ENCODE measurements at regions not wholly inside any gene's neighbourhood (a gene's known extent, or its start where the extent isn't known, plus 50 kb on each side); places are given as distances from the start of the nearest gene placed in this dataset.

DNA sequence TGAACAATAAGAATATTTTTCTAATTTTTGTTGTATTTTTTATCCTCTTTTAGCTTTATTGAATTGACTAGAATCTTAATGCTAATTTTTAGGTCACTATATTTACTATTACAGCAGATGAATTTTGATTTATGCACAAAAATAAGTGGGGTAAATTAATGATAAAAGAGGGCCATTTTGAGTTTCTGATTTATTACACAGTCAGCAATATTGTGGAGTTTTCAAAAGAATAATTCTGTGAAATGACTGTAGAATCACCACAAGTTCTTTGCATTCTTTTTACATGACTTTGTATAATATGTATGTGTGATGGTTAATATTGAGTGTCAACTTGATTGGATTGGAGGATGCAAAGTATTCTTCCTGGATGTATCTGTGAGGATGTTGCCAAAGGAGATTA is 812.4 kb upstream of the DPPA4 start:
- no peak for DNase-seq (ENCODE audit: low read depth, low spot score)
- H3K4me3 ChIP-seq (ENCODE audit: low read length), result no peak overlapping the region

DNA sequence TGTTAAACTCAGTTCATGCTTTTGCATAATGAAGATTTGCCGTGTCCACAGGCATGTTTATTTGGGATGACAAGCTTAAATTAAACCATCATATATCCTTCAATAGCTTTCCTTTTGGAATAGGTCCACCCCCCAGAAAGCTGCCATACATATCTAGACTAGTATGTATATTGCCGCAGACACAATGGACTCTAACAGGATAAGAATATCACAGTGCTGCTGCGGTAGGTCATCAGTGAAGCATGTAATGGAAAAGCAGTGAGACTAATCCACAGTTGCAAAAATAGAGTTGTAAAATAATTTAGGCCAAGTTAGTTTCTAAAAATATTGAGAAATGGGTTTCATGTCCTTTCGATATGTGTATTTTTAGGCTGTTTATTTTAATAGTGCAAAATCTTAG is 819.9 kb upstream of the DPPA4 start:
- no peak for DNase-seq (ENCODE audit: low read depth, low spot score)
- no peak overlapping the region for H3K4me3 ChIP-seq (ENCODE audit: low read length)

DNA sequence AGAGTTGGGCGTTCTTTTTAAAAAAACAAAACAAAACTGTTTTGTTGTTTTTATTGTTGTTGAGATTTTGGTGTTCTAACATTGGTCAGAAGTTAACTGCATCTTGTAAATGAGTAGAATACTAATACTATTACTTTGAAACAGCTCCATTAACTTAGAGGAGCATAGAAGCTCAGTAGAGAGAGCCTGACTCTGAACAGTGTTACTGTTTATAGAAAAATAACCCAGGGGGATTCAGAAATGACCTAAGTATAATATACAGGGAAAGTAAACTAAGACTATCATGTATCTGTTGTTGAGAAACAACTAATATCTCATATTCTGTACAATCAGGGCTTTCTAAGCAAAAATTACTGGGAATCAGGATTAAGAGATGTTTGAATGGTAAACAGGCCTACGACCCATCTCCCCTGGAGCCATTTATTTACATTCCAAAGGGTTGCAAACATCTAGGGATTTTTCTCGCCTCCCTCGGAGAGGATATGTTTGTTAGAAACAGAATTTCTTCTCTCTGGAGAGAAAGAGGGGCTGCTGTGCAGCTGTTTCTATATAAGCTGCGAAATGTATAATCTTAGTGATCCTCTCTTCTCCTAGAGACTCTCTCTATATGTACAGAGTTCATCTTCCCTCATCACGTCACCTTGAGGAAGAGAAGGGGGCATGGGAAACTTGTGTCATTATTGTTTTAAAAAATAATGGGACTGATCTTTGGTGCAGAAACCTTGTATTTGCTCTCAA is 827.5 kb upstream of the DPPA4 start:
- DNase-seq (ENCODE audit: low read depth, low spot score), result no peak

DNA sequence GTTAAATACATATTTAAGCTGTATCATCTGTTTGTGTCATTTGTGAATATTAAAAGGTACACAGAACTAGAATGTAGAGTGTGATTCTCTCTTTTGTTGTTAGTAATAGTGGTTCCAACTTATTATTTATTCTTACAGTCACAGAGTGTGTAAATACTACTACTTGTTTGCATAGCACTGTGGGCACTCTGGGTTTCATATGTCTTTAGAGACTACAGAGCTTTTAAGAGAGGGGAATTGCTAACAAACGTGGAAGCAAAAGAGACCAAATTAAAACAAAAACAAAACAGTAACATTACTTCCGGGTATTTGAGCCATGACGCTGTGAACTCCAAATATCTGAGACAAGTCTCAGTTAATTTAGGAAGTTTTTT is 828.0 kb upstream of the DPPA4 start:
- H3K4me3 ChIP-seq (ENCODE audit: low read length), result no peak overlapping the region
- DNase-seq (ENCODE audit: low read depth, low spot score), result no peak

More for the DNA sequence above, 827.5 kb upstream of the DPPA4 start:
- H3K4me3 ChIP-seq (ENCODE audit: low read length), result no peak overlapping the region

DNA sequence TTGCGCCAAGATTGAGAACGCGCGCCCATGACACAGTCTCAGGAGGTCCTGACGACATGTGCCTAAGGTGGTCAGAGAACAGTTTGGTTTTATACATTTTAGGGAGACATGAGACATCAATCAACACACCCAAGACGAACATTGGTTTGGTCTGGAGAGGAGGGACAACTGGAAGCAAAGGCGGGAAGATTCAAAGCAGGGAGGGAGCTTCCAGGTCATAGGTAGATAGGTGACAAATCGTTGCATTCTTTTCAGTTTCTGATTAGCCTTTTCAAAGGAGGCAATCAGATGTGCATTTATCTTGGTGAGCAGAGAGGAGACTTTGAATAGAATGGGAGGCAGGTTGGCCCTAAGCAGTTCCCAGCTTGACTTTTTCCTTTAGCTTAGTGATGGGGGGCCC is 828.4 kb upstream of the DPPA4 start:
- H3K4me3 ChIP-seq (ENCODE audit: low read length), result no peak overlapping the region
- no peak for DNase-seq (ENCODE audit: low read depth, low spot score)

DNA sequence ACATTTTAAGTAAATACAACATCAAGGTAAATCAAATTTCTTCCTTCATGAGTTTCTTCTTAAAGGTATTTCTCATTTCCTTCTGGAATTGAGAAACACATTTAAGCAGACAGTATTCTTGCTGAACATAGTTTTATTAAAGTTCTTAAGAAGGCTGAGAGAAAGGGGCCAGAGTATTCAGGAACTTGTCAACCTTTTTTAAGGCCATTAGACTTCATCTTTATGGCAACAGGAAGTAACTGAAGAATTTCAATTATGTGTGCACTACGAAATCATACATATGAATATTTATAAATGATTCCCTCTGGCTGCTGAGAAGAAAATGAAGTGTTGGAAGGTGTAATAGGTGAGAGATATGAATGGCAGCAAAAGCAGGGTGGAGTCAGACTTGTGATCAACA is 829.4 kb upstream of the DPPA4 start:
- no peak for DNase-seq (ENCODE audit: low read depth, low spot score)

DNA sequence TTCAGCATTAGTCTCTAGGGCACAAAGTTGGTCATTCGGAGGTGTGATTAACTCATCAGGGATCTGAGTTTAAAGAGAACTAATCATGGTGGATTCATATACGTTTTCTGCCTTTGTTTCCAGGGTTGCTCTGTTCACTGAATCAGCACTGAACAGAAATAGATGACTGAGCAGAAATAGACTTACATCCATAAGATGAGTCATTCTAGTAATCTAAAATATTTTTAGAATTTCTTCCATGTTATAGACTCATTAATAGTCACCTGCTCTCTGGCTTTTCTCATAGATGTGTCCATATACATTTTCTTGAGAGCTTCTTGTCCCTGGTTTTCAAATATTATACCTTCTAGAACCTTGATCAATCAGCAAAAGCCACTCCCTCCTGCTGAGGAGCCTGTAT is 837.6 kb upstream of the DPPA4 start:
- DNase-seq (ENCODE audit: low read depth, low spot score), result no peak
- H3K4me3 ChIP-seq (ENCODE audit: low read length), result no peak overlapping the region

More for the DNA sequence above, 829.4 kb upstream of the DPPA4 start:
- H3K4me3 ChIP-seq (ENCODE audit: low read length), result no peak overlapping the region

DNA sequence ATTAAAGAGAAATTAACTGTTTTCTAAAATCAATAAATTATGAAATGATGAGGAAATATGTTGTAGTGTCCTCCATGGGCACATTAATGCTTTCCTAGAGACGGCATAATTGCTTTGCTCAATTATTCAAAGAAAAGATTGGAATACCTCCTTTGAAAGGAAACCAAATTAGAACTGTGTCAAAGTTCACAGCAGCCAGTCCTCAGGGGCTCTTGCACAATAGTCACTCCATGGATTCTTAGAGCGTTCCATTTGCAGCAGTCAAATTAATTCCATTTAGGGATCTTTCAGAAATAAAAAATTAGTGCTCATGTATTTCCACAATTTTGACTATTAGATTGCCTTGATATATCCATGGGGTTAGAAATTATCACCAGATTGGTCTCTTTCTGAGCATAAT is 841.6 kb upstream of the DPPA4 start:
- H3K4me3 ChIP-seq (ENCODE audit: low read length), result no peak overlapping the region
- DNase-seq (ENCODE audit: low read depth, low spot score), result no peak

DNA sequence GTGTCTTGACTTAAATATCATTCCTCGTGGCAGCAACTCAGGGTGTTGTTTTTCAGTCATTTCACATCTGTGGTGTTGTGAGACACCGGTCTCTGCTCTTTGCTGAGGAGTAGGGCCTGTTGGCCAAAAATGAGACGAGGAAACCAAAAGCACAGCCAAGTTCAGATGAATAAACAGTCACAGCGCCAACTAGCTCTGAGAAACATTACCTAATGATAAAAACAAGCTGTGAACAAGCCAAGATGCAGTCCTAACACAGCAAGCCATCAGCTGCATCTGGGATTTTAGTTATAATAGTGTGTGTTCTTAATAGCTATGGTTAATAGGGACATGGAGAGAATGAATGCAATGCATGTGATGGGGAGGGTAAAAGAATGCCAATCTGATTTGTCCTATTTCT is 843.4 kb upstream of the DPPA4 start:
- DNase-seq (ENCODE audit: low read depth, low spot score), result no peak
- H3K4me3 ChIP-seq (ENCODE audit: low read length), result no peak overlapping the region

DNA sequence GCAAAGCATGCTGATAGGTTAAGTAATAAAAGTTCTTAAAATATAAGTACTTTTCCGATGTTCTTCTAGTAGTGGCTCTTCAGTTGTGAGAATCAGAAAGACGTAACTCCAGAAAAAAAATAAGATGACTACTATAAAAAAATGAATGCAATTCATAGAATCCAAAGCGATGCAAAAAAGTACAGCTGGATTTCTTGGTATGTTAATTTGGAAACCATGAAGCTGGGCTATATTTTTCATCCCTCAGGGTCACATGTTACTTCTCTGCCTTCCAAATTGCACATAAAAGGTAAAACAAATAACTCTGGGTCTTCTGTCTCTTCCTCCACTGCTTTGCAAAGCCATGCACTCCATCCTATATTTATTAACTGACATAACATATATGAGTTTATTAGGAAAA is 843.9 kb upstream of the DPPA4 start:
- H3K4me3 ChIP-seq (ENCODE audit: low read length), result no peak overlapping the region
- no peak for DNase-seq (ENCODE audit: low read depth, low spot score)

DNA sequence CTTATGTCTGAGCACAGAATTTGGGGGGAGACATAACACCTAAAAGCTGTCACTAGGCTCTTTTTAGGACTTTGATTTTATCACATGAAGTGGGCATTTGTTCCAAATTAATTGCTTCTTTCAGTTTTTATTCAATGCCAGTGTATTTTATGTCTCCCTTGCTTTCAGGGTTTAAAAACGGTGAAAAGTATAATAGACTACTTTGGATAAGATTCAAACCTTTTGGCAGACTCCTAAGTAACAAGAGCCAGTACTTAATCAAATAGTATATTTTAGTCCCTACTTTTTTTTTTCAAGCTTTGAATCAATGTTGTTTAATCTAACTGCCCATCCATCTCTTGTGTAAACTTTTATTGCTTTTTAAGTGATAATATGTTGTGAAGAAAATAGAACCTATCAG is 847.2 kb upstream of the DPPA4 start:
- no peak for DNase-seq (ENCODE audit: low read depth, low spot score)

DNA sequence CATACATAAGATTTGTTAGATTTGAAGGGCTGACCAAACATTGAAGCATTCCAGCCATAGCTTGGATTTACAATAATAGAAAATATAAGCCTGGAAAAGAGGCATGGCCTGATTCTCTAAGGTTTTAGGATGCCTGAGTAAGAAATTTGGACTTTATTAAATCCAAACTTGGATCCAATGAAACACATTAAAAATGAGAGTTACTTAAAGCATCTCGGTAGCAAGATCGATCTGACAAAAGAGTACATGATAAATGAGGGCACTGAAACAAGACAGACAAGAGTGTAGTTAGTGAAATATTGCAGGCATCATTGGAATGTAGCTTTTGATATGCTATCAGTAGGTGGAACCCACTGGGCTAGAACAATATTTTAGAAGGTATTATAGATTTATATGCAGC is 855.7 kb upstream of the DPPA4 start:
- H3K4me3 ChIP-seq (ENCODE audit: low read length), result no peak overlapping the region
- no peak for DNase-seq (ENCODE audit: low read depth, low spot score)

More for the DNA sequence above, 847.2 kb upstream of the DPPA4 start:
- H3K4me3 ChIP-seq (ENCODE audit: low read length), result no peak overlapping the region

DNA sequence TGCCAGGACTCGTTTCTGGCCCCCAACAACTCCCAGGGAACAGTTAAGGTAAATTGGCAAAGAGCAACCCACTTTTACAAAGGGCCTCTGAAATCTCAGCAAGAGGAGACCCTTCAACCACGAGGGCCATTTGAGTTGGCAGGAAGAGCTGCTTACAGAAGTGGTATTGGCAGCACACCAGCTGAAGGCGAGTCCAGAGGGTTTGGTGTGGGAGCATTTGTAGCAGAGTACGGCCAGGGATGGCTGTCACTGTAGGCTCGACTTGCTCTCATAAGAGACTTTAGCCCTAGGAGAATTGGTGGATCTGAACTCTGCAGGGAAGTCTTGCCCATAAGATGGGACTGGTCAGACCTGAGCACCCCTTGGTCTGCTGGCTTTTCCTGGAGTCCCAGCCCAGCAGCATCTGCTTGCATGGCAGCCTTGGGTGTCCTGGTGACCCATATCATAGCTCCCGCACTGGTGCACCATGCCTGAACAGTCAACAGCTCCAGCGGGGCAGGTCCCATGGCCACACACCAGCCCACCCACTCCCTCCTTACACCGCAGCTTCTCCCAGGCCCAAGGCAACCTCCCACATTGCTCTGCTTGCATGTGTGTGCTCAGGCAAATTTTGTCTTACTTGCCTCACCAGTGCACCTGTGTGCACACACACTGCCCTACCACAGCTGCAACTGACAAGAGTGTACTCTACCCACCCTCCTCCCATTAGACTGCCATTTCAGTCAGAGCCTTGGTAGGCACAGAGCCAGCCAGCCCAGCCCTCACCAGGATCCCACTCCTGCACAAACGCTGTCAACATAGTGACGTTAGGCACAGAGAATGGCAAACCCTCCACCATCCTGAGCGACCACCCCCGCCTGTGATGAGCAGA is 861.6 kb upstream of the DPPA4 start:
- no peak overlapping the region for H3K4me3 ChIP-seq (ENCODE audit: low read length)
- no peak for DNase-seq (ENCODE audit: low read depth, low spot score)

DNA sequence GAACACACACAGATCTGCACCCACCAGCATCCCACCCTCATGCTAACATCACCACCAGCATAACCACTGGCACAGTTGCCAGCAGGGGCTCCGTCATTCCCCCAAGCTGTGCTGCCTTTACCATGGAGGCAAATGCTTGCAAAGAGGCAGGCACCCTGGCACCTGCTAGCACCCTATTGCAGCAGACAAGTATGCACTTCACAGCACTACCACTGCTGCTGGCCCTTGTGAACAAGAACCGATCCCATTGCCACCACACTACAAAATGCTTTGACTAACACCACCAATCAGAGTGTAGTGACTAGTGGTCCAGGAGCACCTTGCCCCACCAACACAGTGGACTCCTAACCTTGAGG is 862.2 kb upstream of the DPPA4 start:
- H3K4me3 ChIP-seq (ENCODE audit: low read length), result no peak overlapping the region
- no peak for DNase-seq (ENCODE audit: low read depth, low spot score)

DNA sequence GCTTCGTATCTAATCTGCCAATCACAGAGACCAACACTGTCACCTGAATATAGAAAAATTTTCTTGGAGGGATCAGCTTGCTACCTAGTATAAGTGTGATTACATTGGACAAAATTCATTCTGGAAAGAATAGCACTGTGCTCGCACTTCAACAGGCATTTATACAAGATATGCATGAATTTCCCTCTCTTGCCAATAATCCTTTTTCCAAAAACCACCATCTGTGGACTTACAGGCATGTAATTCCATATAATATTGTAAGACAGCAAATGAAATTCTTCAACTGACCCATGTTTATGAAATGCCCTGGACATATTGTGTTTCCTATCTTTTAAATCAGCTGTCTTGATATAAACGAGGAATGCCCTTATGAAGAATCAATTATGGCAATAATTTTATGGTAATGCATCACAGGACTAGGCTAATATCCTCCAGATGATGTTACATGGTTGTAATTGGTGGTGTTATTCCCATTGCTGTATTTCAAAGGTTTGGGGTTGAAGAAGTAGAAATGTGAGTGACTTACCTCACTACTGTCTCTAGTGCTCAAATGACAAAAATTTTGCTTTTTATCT is 861.4 kb upstream of the NECTIN3 start:
- no peak for DNase-seq (ENCODE audit: low read depth, low spot score)
- H3K4me3 ChIP-seq (ENCODE audit: low read length), result no peak overlapping the region

DNA sequence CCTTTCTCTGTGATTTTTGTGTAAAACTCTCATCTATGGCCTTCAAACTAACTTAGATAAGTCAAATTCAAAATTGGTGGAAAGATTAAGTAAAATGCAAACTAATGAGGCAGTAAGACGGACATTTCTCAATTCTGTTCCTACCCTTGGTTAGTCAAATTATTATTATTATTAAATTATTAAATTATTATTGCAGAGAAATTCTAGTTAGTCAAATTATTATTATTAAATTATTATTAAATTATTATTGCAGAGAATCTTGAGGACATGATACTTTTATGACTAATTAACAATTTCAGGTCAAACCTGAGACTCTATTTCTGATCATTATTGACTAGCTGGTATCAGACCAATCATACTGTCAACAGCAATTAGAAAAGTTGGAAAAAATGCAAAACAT is 845.0 kb upstream of the NECTIN3 start:
- H3K4me3 ChIP-seq (ENCODE audit: low read length), result no peak overlapping the region
- DNase-seq (ENCODE audit: low read depth, low spot score), result no peak

DNA sequence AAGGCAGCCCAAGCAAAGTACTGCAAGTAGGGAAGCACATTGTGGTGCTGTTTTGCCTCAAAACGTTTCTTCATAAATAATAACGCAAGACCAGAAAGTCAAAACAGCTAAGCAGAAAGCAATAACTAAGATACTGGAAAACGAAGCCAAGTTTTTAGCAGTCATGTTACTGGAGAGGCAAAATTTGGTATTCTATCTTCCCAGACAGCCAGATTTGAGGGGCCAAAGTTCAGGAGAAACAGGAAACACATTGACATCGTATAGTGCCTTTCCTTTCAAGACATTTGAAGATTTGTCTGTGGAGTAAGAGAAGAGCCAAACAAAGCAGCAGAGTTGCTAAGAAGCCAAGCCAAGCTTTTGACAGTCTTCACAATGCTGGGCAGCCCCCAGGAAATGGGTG is 843.6 kb upstream of the NECTIN3 start:
- H3K4me3 ChIP-seq (ENCODE audit: low read length), result no peak overlapping the region
- DNase-seq (ENCODE audit: low read depth, low spot score), result no peak

DNA sequence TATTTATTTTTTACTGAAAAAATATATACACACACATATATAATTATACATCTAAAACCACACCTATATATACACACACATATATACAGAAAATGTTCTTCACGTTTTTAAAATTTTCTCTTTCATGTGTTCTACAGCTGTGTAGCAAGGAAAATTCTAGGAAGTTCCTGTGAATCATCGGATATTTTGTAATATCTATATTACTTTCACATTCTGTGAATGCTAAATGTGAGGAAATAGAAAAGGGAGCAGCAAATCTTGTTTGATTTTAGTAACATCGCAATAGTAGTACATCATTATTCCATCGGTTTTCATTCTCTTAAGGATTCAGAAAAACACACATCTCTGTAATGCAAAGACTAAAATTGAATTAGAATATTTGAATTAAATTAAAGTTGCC is 836.8 kb upstream of the NECTIN3 start:
- DNase-seq (ENCODE audit: low read depth, low spot score), result no peak

DNA sequence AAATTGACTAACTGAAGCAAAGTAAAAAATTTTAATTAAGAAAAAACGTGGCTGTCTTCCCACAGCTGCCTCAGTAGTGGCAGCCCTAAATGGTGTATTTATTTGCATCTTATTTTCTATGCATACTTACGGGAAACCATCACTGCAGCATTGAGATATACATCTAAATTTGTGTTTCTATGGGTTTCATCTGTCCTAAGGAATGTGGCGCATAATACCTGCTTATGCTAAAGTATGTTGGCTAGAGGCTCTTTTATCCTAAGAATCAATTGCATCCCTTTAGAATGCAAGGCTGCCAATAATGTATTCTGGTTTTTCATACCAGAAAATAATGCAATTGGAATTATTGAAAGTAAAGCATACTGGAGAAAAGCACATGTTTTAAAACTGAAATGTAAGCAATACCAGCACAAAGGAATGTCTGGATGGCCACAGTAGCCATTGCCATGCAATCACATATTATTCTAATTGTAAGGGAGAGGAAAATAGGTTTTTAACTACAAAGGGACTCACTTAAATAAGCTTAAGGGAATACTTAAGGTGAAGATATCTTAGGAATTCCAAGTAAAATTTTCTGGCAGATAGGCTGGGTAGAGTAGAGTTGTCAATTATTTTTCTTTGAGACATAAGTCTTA is 834.5 kb upstream of the NECTIN3 start:
- DNase-seq (ENCODE audit: low read depth, low spot score), result no peak
- no peak overlapping the region for H3K4me3 ChIP-seq (ENCODE audit: low read length)

More for the DNA sequence above, 836.8 kb upstream of the NECTIN3 start:
- H3K4me3 ChIP-seq (ENCODE audit: low read length), result no peak overlapping the region

DNA sequence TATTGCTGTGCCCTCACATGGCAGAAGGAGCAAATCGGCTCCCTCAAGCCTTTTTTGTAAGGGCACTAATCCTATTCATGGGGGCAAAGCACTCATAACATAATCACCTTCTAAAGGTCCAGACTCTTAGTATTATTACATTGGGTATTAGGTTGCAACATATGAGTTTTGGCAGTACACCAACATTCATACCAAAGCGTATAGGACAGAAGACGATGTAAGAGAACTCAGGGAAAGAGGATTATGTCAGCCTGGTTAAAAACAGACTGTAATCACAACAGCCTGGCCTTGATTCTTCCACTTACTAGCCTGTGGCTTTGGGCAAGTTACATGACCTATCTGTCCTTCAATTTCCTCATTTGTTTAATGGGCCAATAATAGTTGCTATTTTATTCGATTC is 828.5 kb upstream of the NECTIN3 start:
- no peak for DNase-seq (ENCODE audit: low read depth, low spot score)
- H3K4me3 ChIP-seq (ENCODE audit: low read length), result no peak overlapping the region
